B cell (primary cell): ENCODE measurements at regions not wholly inside any gene's neighbourhood (a gene's known extent, or its start where the extent isn't known, plus 50 kb on each side); places are given as distances from the start of the nearest gene placed in this dataset.

ENCODE experiments used
- ATAC-seq: fragments of 200-7000 bp; cut with Tn5 transposase; one replicate; pipeline ENCODE4 v1.10.0; 2021; ENCODE audit warnings: low read depth, mild to moderate bottlenecking, moderate number of reproducible peaks, moderate library complexity
- CTCF ChIA-PET: fragments of 350-600 bp; sonication (Branson Sonifier 250); formaldehyde crosslinking; loops from one replicate; lab custom pipeline; 2021; ENCODE audit warnings: antibody characterized with exemption, inconsistent platforms; lab: Charles Lee
- POLR2A ChIA-PET: fragments of 350-600 bp; sonication (Branson Sonifier 250); formaldehyde crosslinking; loops from one replicate; lab custom pipeline; 2021; ENCODE audit warnings: antibody characterized with exemption; lab: Charles Lee
- DNase-seq: peaks from one replicate; pipeline ENCODE4 v3.0.0; 2013
- H2AFZ ChIP-seq: 2 replicates; pipeline ENCODE4 v1.6.1; 2012; ENCODE audit warnings: mild to moderate bottlenecking, low read depth, low read length; ENCODE audit not compliant: insufficient read depth, poor library complexity, severe bottlenecking
- H3K27ac ChIP-seq, 2 donors: 1 replicate in 1 of 2; 2 replicates in 1 of 2; pipeline ENCODE4 v1.5.1; 2012 to 2013; ENCODE audit warnings: low read length in 2 of 2, mild to moderate bottlenecking in 2 of 2, moderate library complexity in 1 of 2
- H3K27me3 ChIP-seq, 4 experiments: fragments of 200-600 bp in 1 of 4; sonication (generic) in 1 of 4; replicated peaks in 1 of 4; 1 replicate in 2 of 4; 2 replicates in 2 of 4; pipeline versions ENCODE4 v1.6.1 to v1.7.0; 2013 to 2016; ENCODE audit warnings: low read length in 3 of 4, mild to moderate bottlenecking in 2 of 4, mixed read lengths in 1 of 4, moderate library complexity in 1 of 4; ENCODE audit not compliant: insufficient read depth in 4 of 4, control insufficient read depth in 3 of 4; ENCODE audit errors: control extremely low read depth in 1 of 4
- H3K36me3 ChIP-seq, 2 experiments: replicated peaks in 1 of 2; 1 replicate in 1 of 2; 2 replicates in 1 of 2; pipeline versions ENCODE4 v1.6.1 to v1.7.1; 2013; ENCODE audit warnings: low read length in 1 of 2; ENCODE audit not compliant: insufficient read depth in 2 of 2, control insufficient read depth in 1 of 2; ENCODE audit errors: control extremely low read depth in 1 of 2, extremely low read depth in 1 of 2
- H3K4me1 ChIP-seq, 2 donors: fragments of 200-600 bp in 1 of 2; sonication (generic) in 1 of 2; 1 replicate in 1 of 2; 2 replicates in 1 of 2; pipeline versions ENCODE4 v1.5.1 to v1.6.1; 2013 to 2017; ENCODE audit warnings: low read length in 2 of 2; ENCODE audit not compliant: control insufficient read depth in 2 of 2, insufficient read depth in 2 of 2
- H3K4me2 ChIP-seq: replicated peaks from 2 replicates; pipeline ENCODE3; 2012; ENCODE audit warnings: mild to moderate bottlenecking, low read depth, low read length; ENCODE audit not compliant: poor library complexity, severe bottlenecking
- H3K4me3 ChIP-seq, 5 experiments: fragments of 200-600 bp in 1 of 5; sonication (generic) in 1 of 5; 1 replicate in 3 of 5; 2 replicates in 2 of 5; pipeline versions ENCODE4 v1.5.1 to v1.7.0; 2011 to 2016; ENCODE audit warnings: low read length in 4 of 5, mild to moderate bottlenecking in 4 of 5, low read depth in 2 of 5, control low read depth in 1 of 5, moderate library complexity in 1 of 5; ENCODE audit not compliant: insufficient read depth in 1 of 5; ENCODE audit errors: control extremely low read depth in 1 of 5, extremely low read depth in 1 of 5
- H3K79me2 ChIP-seq: fragments of 200-600 bp; sonication (generic); one replicate; pipeline ENCODE4 v1.6.0; 2016; ENCODE audit warnings: low read length; ENCODE audit not compliant: control insufficient read depth, insufficient read depth
- H3K9ac ChIP-seq: fragments of 200-600 bp; sonication (generic); 2 replicates; pipeline ENCODE4 v1.6.1; 2017; ENCODE audit warnings: mild to moderate bottlenecking, low read length, moderate library complexity
- H3K9me3 ChIP-seq, 3 donors: one replicate each; pipeline versions ENCODE4 v1.6.1 to v1.7.1; 2013; ENCODE audit warnings: low read length in 2 of 3; ENCODE audit not compliant: control insufficient read depth in 2 of 3, insufficient read depth in 1 of 3; ENCODE audit errors: control extremely low read depth in 1 of 3
- H4K20me1 ChIP-seq: 2 replicates; pipeline ENCODE4 v1.6.0; 2012; ENCODE audit warnings: mild to moderate bottlenecking, low read length; ENCODE audit not compliant: insufficient read depth, control insufficient read depth, poor library complexity, severe bottlenecking
- H3K27ac Mint-ChIP-seq: one replicate; pipeline ENCODE4 v1.8.0; 2021; ENCODE audit warnings: mixed read lengths
- H3K27me3 Mint-ChIP-seq: one replicate; pipeline ENCODE4 v1.8.0; 2021; ENCODE audit warnings: mixed read lengths
- H3K4me1 Mint-ChIP-seq: one replicate; pipeline ENCODE4 v1.8.0; 2021; ENCODE audit warnings: mixed read lengths
- H3K4me3 Mint-ChIP-seq: one replicate; pipeline ENCODE4 v1.8.0; 2021; ENCODE audit warnings: mixed read lengths
- H3K9me3 Mint-ChIP-seq: one replicate; pipeline ENCODE4 v1.8.0; 2022; ENCODE audit warnings: mixed read lengths; ENCODE audit not compliant: insufficient read depth
- CTCF ChIP-seq: fragments of 200-600 bp; IDR thresholded peaks from one replicate; pipeline ENCODE4 v1.8.0; 2022; ENCODE audit warnings: antibody characterized with exemption, mild to moderate bottlenecking
- EZH2 ChIP-seq: IDR thresholded peaks from 2 replicates; pipeline ENCODE4 v1.6.1; 2012; ENCODE audit warnings: borderline replicate concordance, low read depth, mild to moderate bottlenecking, moderate library complexity, low read length; ENCODE audit not compliant: insufficient read depth, poor library complexity, severe bottlenecking
- WGBS: methylation state at CpG from one replicate; pipeline ENCODE4 v1.1.5; 2013; ENCODE audit warnings: missing lambda C conversion rate; ENCODE audit not compliant: insufficient coverage; 5-methylcytosine and 5-hydroxymethylcytosine counted together
- intact Hi-C: fragments of 100-400 bp; cut with micrococcal nuclease; formaldehyde crosslinking; loops from one replicate; pipeline ENCODE4 v1.10.0; 2022

- Mint-ChIP-seq H3K4me3 (no peak overlapping the region), H3K27ac (no peak overlapping the region), H3K9me3 (no peaks in the 10 kb centered on the region), H3K4me1 (no peaks in the 10 kb centered on the region), H3K27me3 (peaks cover 5% of the 10 kb centered on the region)
- ATAC-seq (no peak), DNase-seq (no peak)
- intact Hi-C loops: no loop called here
- 100% methylated on average over 1 of the region's 4 CpGs for WGBS
- POLR2A ChIA-PET: no interaction called here
- no peak overlapping the region for H3K9ac ChIP-seq
- H3K4me1 ChIP-seq: no peaks in the 10 kb centered on the region
- no peaks in the 10 kb centered on the region for H3K36me3 ChIP-seq
- no peak overlapping the region for H3K4me2 ChIP-seq
- TF ChIP-seq CTCF (no peak), EZH2 (no peak)
- no peaks in the 10 kb centered on the region for H4K20me1 ChIP-seq
- H3K79me2 ChIP-seq: no peaks in the 10 kb centered on the region
- peaks cover 0 to 9% (median 0%) of the 10 kb centered on the region in 3 donors for H3K9me3 ChIP-seq
- H3K4me3 ChIP-seq: no peak overlapping the region
- H3K27ac ChIP-seq: no peak overlapping the region
- no peaks in the 10 kb centered on the region for H3K27me3 ChIP-seq
- CTCF ChIA-PET: no interaction called here
- no peak overlapping the region for H2AFZ ChIP-seq
These were observed 502.8 kb downstream of the GLRX3 start for GRCh38 chr10:130638991-130639390.

- no peak overlapping the region for H2AFZ ChIP-seq
- Mint-ChIP-seq H3K27ac (no peak overlapping the region), H3K9me3 (peaks cover 2% of the 10 kb centered on the region), H3K27me3 (no peaks in the 10 kb centered on the region), H3K4me1 (no peaks in the 10 kb centered on the region), H3K4me3 (no peak overlapping the region)
- intact Hi-C loops: no loop called here
- peaks cover 0 to 3% (median 0%) of the 10 kb centered on the region in 3 donors for H3K9me3 ChIP-seq
- POLR2A ChIA-PET: no interaction called here
- no peaks in the 10 kb centered on the region for H3K4me1 ChIP-seq
- H3K27me3 ChIP-seq: no peaks in the 10 kb centered on the region
- H3K4me3 ChIP-seq: no peak overlapping the region
- no peak overlapping the region for H3K9ac ChIP-seq
- no peaks in the 10 kb centered on the region for H3K36me3 ChIP-seq
- no peaks in the 10 kb centered on the region for H4K20me1 ChIP-seq
- H3K79me2 ChIP-seq: no peaks in the 10 kb centered on the region
- ATAC-seq (no peak), DNase-seq (no peak)
- no peak overlapping the region for H3K4me2 ChIP-seq
- H3K27ac ChIP-seq: no peak overlapping the region
- TF ChIP-seq CTCF (no peak), EZH2 (no peak)
- WGBS: 100% methylated on average over 3 of the region's 4 CpGs
- CTCF ChIA-PET: no interaction called here
These were observed 506.7 kb downstream of the GLRX3 start for GRCh38 chr10:130642926-130643325.
